GM18873 (cell line): ENCODE measurements at regions not wholly inside any gene's neighbourhood (a gene's known extent, or its start where the extent isn't known, plus 50 kb on each side); places are given as distances from the start of the nearest gene placed in this dataset.
"Not testable (repeated sequence)": the region's sequence is repeated elsewhere in the genome, so short reads cannot be mapped to it uniquely, and the experiment has no call there.

Experiments used
- ATAC-seq: cut with Tn5 transposase; IDR thresholded peaks from one replicate; pipeline ENCODE4 v1.9.1; 2021; ENCODE audit warnings: mild to moderate bottlenecking, moderate library complexity, moderate number of reproducible peaks; ENCODE audit not compliant: unreplicated experiment, low FRiP score

DNA sequence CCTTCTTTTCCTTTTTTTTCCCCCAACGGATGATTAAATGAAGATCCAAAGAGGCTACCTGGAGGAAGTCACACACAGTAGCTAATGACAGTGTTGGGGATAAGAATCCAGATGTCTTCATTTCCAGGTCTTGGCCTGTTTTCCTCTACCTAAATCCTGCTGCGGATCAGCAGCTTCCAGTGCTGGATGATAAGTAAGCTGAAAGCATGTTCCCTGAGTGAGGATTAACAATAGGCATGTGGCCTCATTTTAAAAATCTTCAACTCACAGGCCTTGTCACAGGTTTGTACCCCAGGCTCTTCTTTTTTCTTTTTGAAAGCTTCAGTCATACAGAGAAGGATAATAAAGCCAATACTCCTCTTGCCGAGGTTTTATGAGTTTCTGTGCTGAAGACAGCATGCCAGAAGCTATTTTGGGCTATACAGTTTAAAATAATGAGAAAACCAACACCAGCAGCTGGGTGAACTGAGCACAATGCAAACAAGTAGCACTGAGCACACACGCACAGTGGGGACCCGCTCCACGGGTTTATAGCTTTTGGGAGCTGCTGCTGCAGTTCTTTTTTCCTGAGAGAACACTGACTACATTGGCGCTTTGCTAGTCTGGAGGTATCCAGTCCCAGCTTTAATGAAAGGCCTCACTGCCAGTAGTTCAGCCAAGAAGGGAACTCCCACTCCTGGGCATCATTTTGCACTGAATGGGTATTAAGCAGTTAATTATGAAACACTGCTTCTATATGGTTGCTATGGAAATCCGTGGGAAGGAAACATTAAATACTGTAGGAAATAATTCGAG is 184.2 kb upstream of the CTSO start:
- no peak for ATAC-seq

DNA sequence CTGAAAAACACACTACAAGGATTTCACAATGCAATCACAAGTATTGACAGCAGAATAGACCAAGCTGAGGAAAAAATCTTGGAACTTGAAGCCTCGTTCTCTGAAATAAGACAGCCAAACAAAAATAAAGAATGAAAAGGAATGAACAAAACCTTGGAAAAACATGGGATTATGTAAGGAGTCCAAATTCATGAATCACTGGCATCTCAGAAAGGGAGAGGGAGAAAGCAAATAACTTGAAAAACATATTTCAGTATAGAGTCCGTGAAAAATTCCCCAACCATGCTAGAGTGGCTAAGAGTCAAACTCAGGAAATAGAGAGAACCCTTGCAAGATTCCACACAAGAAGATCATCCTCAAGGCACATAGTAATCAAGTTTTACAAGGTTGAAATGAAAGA is 178.5 kb upstream of the CTSO start:
- ATAC-seq = no peak

DNA sequence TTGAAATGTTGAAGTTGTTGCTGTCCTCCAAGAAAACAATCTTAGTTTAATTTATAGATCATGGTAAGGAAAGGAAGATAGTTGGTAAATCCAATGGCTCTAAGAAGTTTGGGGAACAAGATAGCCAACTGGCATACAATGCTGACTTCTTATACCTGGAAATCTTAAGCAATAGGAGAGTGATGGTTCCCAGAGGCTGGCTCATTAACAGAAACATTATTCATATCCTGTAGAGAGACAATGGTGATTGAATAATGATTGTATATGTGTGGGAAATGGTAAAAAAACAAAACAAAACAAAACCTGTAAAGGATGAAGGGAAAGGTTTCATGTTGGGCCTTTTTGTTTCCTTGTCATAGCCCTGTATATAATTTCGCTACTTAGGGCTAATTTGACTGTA is 174.9 kb upstream of the CTSO start:
- ATAC-seq = no peak

DNA sequence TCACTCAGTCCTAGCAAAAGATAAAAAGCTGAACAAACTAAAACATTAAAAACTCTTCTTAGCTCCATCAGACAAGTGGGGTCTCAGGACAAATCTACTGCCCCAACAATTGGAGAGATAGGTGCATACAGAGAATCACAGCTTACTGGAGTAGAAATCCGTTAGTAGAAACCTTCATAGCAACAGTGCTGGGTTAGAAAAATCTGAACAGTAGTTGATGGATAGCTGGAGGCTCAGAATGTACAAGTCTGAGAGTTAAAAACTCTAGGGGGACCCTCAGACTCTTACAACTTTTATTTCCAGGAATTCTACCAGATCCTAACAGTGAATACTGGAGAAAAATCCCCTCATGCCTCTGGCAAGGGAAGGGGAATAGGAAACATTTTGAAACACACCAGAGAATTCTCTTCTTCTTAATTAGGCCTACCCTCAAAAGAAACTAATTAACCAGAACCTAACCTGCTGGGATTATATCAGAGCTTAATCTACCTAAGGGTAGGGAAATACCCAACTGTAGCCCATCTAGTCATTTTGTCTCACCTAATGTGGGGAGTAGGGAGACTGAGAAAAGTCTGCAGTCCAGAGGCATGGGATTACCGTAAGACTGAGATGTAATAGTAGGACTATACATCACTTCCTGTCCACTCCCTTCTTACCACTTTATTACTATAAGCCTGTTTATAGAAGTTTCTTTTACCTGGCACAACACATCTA is 165.0 kb upstream of the CTSO start:
- ATAC-seq = no peak

DNA sequence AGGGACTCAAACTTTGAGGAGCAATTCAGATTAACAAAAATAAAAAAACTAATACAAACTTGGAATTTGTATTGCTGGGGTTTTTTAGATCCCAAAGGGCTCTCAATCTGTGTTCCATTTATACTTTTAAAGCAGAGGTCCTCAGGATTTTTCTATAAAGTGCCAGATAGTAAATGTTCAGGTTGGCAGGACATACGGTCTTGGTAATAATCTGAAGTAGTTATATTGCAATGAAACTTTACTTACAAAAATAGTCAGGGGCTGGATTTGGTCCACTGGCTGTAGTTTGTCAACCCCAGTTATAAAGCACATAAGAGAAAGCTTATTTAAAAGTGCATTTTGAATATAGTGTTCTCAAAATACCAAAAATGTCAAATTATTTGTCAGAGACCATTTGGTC is 164.1 kb upstream of the CTSO start:
- ATAC-seq = no peak

DNA sequence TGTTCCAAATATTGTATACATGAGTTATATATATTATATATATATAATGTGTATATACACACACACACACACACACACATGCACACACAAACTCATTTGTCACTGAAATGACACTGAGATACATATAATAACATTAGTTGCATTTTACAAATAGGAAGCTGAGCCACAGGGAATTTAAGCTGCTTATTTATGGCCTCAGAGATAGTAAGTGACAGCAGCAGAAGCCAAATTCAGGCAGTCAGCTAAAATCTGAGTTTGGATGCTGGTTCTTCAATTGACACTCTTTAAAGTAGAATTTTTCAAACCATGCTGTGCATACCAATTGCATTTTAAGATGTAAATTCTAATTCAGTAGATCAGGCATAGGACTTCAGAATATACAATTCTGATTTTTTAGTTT is 163.3 kb upstream of the CTSO start:
- ATAC-seq = no peak

DNA sequence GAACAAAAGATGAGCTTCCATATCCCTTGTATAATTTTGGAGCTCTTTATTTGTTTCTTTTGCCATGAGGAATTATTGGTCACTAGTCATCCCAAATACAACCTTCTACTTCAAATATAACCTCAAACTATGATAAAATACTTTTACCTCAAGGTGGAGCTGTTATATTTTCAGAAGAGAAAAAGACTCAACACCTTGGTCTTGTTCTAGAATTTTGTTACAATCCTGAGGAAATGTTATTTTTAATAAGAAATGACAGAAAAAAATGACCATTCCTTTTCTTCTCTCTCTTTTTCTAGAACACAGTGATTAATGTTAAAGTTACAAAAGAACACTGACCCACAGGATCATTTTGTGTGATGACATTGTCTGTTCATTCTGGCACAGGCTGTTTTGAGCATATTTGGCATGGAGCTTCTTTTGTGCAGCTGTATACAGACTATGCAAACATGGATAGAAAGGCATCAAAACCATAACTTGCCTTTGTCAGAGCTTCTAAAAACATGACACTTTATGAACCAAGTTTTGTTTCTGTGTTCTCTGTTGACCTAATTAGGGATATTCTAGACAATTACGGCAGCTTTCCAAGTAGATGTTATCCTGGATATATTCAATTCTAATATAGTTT is 159.6 kb upstream of the CTSO start:
- ATAC-seq = no peak

DNA sequence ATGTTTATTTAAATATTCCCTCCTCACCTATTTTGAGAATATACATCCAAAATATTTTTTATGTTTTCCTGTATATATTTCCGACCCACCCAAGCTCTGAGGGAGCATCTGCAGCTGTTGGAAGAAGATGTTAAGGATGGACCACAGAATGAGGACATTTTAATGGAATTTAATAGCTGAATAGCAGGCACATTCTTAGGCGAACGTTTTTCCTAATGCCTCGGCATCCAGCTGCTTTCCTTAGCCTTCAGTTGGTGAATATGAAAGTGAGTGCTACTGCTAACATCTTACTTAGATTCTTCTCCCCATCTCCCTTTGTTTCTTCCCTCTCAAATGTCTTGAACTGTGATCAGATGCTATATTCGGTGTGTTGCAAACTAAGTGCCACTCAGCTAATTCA is 158.0 kb upstream of the CTSO start:
- ATAC-seq = no peak

DNA sequence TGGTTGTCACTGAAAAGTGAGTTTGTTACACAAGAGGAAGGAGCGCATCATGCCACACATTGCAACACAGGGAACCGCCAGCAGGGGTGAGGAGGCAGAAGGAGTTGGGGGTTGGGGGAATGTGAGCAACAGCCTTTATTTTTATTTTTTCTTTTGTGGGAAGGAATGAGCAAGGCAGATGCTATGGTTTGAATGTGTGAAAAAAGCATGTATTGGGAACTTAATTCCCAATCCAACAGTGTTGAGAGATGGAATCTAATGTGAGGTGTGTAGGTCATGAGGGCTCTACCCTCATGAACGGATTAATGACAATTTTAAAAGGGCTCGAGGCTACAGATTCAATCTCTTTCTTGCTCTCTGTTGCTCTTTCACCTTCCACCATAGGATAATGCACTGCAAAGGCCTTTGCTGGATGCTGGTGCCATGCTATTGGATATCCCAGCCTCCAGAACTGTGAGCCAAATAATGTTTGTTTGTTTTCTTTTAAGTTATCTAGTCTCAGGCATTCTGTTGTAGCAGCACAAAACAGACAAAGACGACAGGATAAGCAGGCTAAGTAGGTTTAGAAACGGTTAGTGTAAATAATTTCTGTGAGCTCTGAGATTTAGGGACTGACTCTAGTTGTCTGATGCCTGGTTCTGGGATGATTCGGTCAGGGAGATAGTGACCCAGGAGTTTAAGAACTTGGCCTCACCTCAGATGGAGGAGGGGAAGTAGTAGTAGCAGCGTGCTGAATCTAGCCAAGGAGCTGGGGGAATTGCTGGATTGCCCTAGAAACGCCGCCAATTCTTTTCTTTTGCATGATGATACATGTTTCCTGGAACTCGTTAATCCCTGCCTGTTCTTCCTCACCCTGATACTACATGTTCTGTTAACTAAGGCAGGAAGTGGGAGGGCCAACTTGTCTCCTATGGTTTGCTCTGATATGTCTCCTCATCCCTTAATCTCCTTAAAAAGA is 156.6 kb upstream of the CTSO start:
- no peak for ATAC-seq

DNA sequence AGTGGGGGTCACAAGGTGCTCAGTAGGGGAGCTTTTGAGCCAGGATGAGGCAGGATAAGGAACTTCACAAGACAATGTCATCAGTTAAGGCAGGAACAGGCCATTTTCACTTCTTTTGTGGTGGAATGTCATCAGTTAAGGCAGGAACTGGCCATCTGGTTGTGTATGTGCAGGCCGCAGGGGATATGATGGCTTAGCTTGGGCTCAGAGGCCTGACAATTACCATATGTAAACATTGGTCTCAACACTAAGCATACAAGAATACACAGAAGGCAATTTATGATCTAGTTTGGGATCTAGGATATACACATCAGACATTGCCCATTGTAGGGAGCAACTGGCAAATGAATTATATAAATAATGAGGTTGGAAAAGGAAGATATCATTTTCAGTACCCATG is 155.4 kb upstream of the CTSO start:
- not testable (repeated sequence) for ATAC-seq

DNA sequence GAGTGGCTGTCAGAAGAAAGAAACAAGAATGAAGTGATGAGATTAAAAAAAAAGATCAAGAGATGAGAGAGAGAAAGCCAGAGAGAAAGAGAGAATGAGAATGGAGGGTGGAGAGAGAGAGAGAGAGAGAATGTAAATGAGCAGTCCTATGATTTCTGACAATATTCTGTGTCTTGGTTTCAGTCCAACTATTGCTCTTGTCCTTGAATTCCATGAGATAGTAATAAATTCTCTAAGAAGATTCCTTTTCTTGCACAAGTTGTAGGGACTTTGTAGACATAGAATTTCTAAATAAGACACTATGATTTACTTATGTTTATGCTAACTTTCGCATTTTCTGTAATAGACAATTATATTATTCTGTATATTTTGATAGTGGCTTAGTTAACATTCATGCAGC is 149.6 kb upstream of the CTSO start:
- ATAC-seq = no peak

DNA sequence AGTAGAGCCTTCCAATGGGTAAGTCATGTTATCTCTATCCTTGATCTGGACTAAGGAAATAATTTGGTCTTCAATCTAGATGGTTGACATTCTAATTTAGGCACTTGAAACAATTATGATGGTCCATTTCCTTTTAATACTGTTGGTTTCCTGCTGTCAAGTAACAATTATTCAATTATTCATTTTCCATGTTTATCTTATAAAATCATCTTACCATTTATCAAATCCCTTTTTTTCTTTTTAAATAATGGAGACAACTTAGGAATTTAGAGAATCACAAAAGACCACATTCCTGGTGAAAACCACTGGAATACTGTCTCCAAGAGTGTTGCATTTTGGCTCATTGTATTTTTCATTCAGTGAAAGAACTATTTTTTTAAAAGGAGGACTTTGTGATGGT is 148.7 kb upstream of the CTSO start:
- no peak for ATAC-seq

DNA sequence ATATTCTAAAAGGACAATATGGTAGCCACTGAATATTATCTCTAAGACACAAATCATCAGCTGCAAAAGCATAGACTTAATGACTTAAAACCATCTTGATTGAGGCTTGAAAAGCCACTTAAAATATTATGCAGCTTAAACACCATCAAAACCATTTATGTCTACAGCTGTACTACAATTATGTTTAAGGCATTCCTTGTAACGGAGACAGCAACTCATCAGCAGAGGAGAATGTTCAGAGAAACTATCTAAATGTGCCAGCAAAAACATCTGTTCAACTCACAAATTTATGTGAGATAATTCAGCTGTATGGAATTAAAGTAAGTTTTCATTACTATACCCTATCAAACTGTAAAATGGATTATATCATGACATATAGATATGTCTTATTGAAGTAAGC is 147.9 kb upstream of the CTSO start:
- ATAC-seq = no peak

DNA sequence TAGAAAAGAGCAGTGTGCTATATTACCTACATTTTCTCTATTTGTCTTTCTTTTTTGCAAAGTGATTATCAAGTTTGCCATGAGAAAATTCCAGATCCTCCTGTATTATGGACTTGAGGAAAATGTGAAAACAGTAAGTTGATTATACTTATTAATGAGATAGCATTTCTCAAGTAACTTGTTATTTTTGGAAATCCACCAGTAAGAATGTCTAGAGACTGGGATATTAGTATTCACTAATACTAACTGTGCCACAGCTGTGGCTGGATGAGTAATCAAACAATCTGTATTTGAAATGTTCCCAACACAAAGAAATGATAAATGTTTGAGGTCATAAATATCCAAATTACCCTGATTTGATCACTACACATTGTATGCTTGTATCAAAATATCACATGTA is 147.0 kb upstream of the CTSO start:
- ATAC-seq = no peak

DNA sequence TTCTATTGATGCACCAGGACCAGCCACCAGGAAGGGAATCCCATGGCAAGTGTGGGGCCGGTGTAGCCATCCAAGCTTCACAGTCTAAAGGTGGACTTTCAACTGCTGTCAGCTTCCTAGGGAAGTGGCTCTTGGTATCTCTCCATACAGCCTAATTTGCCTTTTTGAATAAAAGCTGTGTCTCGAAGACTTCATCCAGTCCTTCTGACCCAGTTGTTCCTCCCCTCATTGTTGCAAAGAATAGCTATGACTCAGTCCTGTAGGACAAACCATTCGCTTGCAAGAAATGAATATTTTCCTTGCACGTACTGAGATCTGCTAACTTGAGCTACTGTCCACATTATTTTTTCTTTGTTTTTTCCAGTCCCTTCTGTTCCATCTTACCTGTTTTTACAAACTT is 145.1 kb upstream of the CTSO start:
- ATAC-seq = no peak

DNA sequence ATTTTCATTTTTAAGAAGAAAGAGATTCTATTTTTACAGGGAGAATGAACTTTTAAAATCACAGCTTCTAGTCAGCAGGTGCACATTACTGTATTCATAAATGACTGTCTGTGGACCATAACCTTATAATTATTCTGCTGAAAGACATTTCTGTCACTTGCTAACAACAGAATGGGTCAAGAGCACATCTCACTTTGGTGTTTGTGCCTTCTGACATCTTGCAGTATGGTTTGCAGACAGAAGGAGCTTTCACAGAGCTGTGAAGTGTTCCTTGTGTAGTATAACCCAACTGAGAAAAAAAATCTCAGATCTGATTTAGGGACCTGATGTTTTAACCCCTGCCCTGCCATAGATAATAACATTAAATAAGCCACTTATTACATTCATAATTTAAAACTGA is 131.4 kb upstream of the CTSO start:
- ATAC-seq = no peak

DNA sequence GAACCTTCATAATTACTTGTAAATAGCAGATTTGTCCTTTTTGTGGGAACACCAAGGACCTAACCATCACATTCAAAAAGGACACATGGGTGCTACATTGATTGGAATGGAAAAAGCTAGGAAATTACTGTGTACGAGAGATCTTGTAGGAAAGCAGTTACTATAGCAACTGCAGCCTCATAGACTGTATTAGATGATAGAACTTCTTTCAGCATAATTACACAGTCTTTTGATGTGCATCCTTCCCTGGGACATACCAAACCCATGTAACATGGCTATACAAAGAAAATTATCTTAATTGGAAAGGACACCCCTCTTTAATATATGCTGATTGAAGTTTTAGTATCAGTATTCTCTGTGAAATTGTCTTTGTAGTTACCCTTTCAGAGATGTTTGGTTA is 130.7 kb upstream of the CTSO start:
- no peak for ATAC-seq

DNA sequence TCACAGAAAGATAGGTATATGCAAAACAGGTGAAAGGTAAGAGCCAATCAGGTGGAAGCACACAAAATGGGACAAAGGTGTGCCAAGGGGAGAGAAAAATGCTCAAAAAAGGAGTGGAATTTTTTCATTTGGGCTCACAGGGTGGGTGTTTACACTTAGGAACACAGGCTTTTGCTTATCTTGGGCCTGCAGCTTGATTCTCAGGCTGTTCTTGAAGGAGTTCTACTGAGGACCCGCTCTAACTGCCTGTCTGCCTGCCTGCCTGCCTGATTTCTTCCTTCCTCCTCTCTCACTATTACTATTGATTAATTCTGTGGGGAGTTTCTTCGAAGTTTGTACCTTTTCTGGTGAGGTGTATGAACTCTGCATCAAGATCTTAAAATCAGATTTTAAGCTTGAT is 120.3 kb upstream of the CTSO start:
- no peak for ATAC-seq

DNA sequence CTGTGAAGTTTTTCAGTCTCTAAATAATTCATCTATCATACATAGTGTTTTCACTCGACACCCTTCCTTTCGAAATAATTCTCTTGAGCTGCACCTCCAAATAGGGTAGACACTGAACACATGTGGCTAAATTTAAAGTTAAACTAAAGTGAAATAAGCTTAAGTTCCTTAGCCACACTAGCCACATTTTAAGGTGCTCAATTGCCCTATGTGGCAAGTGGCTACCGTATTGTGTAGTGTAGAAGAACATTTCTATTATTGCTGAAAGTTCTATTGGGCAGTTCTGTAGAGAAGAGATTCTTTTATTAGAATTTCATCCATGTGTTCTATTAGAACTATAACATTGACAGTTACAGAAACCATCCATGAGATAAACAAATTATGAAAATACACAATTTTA is 107.0 kb upstream of the CTSO start:
- no peak for ATAC-seq

DNA sequence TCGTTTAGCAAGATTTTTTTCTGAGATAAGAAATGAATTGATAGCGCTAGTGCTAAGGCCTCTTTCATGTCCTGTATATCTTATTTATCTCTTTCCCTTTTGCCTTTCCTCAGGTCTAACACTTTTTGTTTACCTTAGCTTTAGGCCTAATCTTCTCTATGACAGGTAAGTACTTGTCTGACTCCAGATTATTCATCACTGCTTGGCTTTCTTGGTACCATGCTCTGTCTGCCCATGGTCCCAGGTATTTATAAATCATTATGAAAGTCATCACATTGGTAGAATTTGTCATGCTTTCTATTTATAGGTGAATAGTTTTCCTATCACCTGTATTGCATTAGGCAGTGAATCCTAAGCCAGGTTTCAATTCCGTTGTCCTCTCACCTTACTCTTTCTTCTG is 99.5 kb upstream of the CTSO start:
- no peak for ATAC-seq

DNA sequence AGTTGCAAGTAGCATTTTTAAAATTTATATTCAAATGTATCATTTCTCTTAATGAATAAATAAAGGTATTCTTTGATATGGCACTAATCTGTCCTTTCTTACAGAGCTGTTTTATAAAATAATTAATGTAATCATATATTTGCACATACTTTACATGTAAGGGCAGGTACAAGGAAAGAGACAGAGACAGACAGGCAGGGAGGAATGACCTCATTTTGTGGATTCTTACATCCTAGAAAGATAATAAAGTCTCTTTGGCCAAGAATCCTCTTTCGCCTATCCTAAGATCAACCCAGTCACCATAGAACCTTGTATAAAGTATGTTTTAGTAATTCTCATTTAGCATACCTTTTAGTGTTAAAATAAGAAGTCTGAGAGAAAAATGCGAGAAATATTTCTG is 98.5 kb upstream of the CTSO start:
- no peak for ATAC-seq
